ENCODE measurements at regions not wholly inside any gene's neighbourhood (a gene's known extent, or its start where the extent isn't known, plus 50 kb on each side); places are given as distances from the start of the nearest gene placed in this dataset.
A peak's percentile ranks its signal among the peaks of the same experiment; 100 is the strongest.
"Not testable (repeated sequence)": the region's sequence is repeated elsewhere in the genome, so short reads cannot be mapped to it uniquely, and the experiment has no call there.

GRCh38 chr9:135302329-135303279 lies 177.0 kb upstream of the PPP1R26 start:
- Mint-ChIP-seq H3K36me3 (no peaks in the 10 kb centered on the region), H3K27ac (no peak overlapping the region), H3K9me3 (peaks cover 10% of the 10 kb centered on the region), H3K27me3 (peaks cover 47% of the 10 kb centered on the region), H3K4me1 (no peaks in the 10 kb centered on the region), H3K4me3 (no peak overlapping the region)
- ATAC-seq: no peak

- peaks cover 41% of the 10 kb centered on the region for H3K27me3 Mint-ChIP-seq
- no peaks in the 10 kb centered on the region for H3K4me1 Mint-ChIP-seq
- no peak overlapping the region for H3K4me3 Mint-ChIP-seq
- no peaks in the 10 kb centered on the region for H3K36me3 Mint-ChIP-seq
- no peak overlapping the region for H3K27ac Mint-ChIP-seq
- peaks cover 10% of the 10 kb centered on the region for H3K9me3 Mint-ChIP-seq
- ATAC-seq: no peak
These were observed 176.3 kb upstream of the PPP1R26 start for GRCh38 chr9:135303280-135303647.

GRCh38 chr9:135303865-135304499 lies 175.6 kb upstream of the PPP1R26 start:
- no peak overlapping the region for H3K27ac Mint-ChIP-seq
- H3K36me3 Mint-ChIP-seq: no peaks in the 10 kb centered on the region
- H3K27me3 Mint-ChIP-seq: peaks cover 38% of the 10 kb centered on the region
- peaks cover 10% of the 10 kb centered on the region for H3K9me3 Mint-ChIP-seq
- no peak for ATAC-seq
- no peaks in the 10 kb centered on the region for H3K4me1 Mint-ChIP-seq
- H3K4me3 Mint-ChIP-seq: no peak overlapping the region

- Mint-ChIP-seq H3K27ac (no peak overlapping the region), H3K36me3 (no peaks in the 10 kb centered on the region), H3K4me1 (no peaks in the 10 kb centered on the region), H3K27me3 (peaks cover 38% of the 10 kb centered on the region), H3K4me3 (no peak overlapping the region), H3K9me3 (peaks cover 10% of the 10 kb centered on the region)
- no peak for ATAC-seq
These were observed 174.7 kb upstream of the PPP1R26 start for GRCh38 chr9:135304886-135305285.

- no peaks in the 10 kb centered on the region for H3K4me1 Mint-ChIP-seq
- H3K36me3 Mint-ChIP-seq: no peaks in the 10 kb centered on the region
- no peak overlapping the region for H3K27ac Mint-ChIP-seq
- H3K9me3 Mint-ChIP-seq: peaks cover 10% of the 10 kb centered on the region
- no peak overlapping the region for H3K4me3 Mint-ChIP-seq
- no peak for ATAC-seq
- H3K27me3 Mint-ChIP-seq: peaks cover 38% of the 10 kb centered on the region
These were observed 173.9 kb upstream of the PPP1R26 start for GRCh38 chr9:135305546-135306180.

- Mint-ChIP-seq H3K9me3 (peaks cover 10% of the 10 kb centered on the region), H3K4me3 (no peak overlapping the region), H3K4me1 (no peaks in the 10 kb centered on the region), H3K36me3 (no peaks in the 10 kb centered on the region), H3K27ac (no peak overlapping the region), H3K27me3 (peaks cover 38% of the 10 kb centered on the region)
- no peak for ATAC-seq
These were observed 172.9 kb upstream of the PPP1R26 start for GRCh38 chr9:135306699-135307098.

GRCh38 chr9:135307300-135307699 lies 172.3 kb upstream of the PPP1R26 start:
- peaks cover 10% of the 10 kb centered on the region for H3K9me3 Mint-ChIP-seq
- ATAC-seq: no peak
- H3K36me3 Mint-ChIP-seq: no peaks in the 10 kb centered on the region
- no peaks in the 10 kb centered on the region for H3K4me1 Mint-ChIP-seq
- no peak overlapping the region for H3K4me3 Mint-ChIP-seq
- H3K27ac Mint-ChIP-seq: no peak overlapping the region
- peaks cover 38% of the 10 kb centered on the region for H3K27me3 Mint-ChIP-seq

- H3K4me3 Mint-ChIP-seq, H3K4me1 Mint-ChIP-seq, H3K27ac Mint-ChIP-seq, H3K36me3 Mint-ChIP-seq, ATAC-seq: not testable (repeated sequence)
- H3K9me3 Mint-ChIP-seq: peaks cover 14% of the 10 kb centered on the region
- peaks cover 39% of the 10 kb centered on the region for H3K27me3 Mint-ChIP-seq
These were observed 171.7 kb upstream of the PPP1R26 start for GRCh38 chr9:135307919-135308318.

- no peak overlapping the region for H3K4me3 Mint-ChIP-seq
- no peak overlapping the region for H3K27ac Mint-ChIP-seq
- no peaks in the 10 kb centered on the region for H3K36me3 Mint-ChIP-seq
- H3K4me1 Mint-ChIP-seq: no peaks in the 10 kb centered on the region
- peaks cover 49% of the 10 kb centered on the region for H3K27me3 Mint-ChIP-seq
- ATAC-seq: no peak
- peaks cover 16% of the 10 kb centered on the region for H3K9me3 Mint-ChIP-seq
These were observed 170.5 kb upstream of the PPP1R26 start for GRCh38 chr9:135308821-135309762.

- no peak overlapping the region for H3K27ac Mint-ChIP-seq
- H3K9me3 Mint-ChIP-seq: peaks cover 11% of the 10 kb centered on the region
- no peaks in the 10 kb centered on the region for H3K36me3 Mint-ChIP-seq
- no peak for ATAC-seq
- no peak overlapping the region for H3K4me3 Mint-ChIP-seq
- H3K27me3 Mint-ChIP-seq: peaks cover 49% of the 10 kb centered on the region
- no peaks in the 10 kb centered on the region for H3K4me1 Mint-ChIP-seq
These were observed 169.8 kb upstream of the PPP1R26 start for GRCh38 chr9:135309763-135310125.

- peaks cover 49% of the 10 kb centered on the region for H3K27me3 Mint-ChIP-seq
- no peaks in the 10 kb centered on the region for H3K4me1 Mint-ChIP-seq
- H3K27ac Mint-ChIP-seq: no peak overlapping the region
- H3K9me3 Mint-ChIP-seq: peaks cover 11% of the 10 kb centered on the region
- H3K4me3 Mint-ChIP-seq: no peak overlapping the region
- H3K36me3 Mint-ChIP-seq: no peaks in the 10 kb centered on the region
- ATAC-seq: no peak
These were observed 169.4 kb upstream of the PPP1R26 start for GRCh38 chr9:135310134-135310533.

GRCh38 chr9:135315572-135315971 lies 164.0 kb upstream of the PPP1R26 start:
- Mint-ChIP-seq H3K27ac (no peak overlapping the region), H3K9me3 (peaks cover 11% of the 10 kb centered on the region), H3K4me3 (no peak overlapping the region), H3K36me3 (no peaks in the 10 kb centered on the region), H3K4me1 (no peaks in the 10 kb centered on the region), H3K27me3 (peaks cover 12% of the 10 kb centered on the region)
- ATAC-seq: no peak

- H3K36me3 Mint-ChIP-seq: no peaks in the 10 kb centered on the region
- no peak for ATAC-seq
- no peak overlapping the region for H3K4me3 Mint-ChIP-seq
- H3K27me3 Mint-ChIP-seq: no peaks in the 10 kb centered on the region
- no peaks in the 10 kb centered on the region for H3K9me3 Mint-ChIP-seq
- H3K27ac Mint-ChIP-seq: no peak overlapping the region
- no peaks in the 10 kb centered on the region for H3K4me1 Mint-ChIP-seq
These were observed 159.3 kb upstream of the PPP1R26 start for GRCh38 chr9:135320331-135320730.

GRCh38 chr9:135320943-135321342 lies 158.6 kb upstream of the PPP1R26 start:
- Mint-ChIP-seq H3K36me3 (no peaks in the 10 kb centered on the region), H3K27ac (no peak overlapping the region), H3K4me3 (no peak overlapping the region), H3K27me3 (no peaks in the 10 kb centered on the region), H3K4me1 (no peaks in the 10 kb centered on the region), H3K9me3 (no peaks in the 10 kb centered on the region)
- ATAC-seq: peak; percentile 45

- Mint-ChIP-seq H3K27ac (no peak overlapping the region), H3K27me3 (no peaks in the 10 kb centered on the region), H3K4me1 (no peaks in the 10 kb centered on the region), H3K36me3 (no peaks in the 10 kb centered on the region), H3K9me3 (no peaks in the 10 kb centered on the region), H3K4me3 (no peak overlapping the region)
- no peak for ATAC-seq
These were observed 158.0 kb upstream of the PPP1R26 start for GRCh38 chr9:135321580-135321979.
